DND-41 (cell line): ENCODE measurements at regions not wholly inside any gene's neighbourhood (a gene's known extent, or its start where the extent isn't known, plus 50 kb on each side); places are given as distances from the start of the nearest gene placed in this dataset.

Experiments
- CTCF ChIP-seq: IDR thresholded peaks from 2 replicates; pipeline ENCODE4 v1.5.1; 2012; ENCODE audit warnings: borderline replicate concordance, low read length, moderate library complexity, mild to moderate bottlenecking; ENCODE audit not compliant: poor library complexity, severe bottlenecking; ENCODE audit errors: extremely low read depth
- EZH2 ChIP-seq: IDR thresholded peaks from 3 replicates; pipeline ENCODE4 v1.6.1; 2012; ENCODE audit warnings: borderline replicate concordance, low read depth, mild to moderate bottlenecking, moderate library complexity, low read length, inconsistent platforms; ENCODE audit not compliant: severe bottlenecking

DNA sequence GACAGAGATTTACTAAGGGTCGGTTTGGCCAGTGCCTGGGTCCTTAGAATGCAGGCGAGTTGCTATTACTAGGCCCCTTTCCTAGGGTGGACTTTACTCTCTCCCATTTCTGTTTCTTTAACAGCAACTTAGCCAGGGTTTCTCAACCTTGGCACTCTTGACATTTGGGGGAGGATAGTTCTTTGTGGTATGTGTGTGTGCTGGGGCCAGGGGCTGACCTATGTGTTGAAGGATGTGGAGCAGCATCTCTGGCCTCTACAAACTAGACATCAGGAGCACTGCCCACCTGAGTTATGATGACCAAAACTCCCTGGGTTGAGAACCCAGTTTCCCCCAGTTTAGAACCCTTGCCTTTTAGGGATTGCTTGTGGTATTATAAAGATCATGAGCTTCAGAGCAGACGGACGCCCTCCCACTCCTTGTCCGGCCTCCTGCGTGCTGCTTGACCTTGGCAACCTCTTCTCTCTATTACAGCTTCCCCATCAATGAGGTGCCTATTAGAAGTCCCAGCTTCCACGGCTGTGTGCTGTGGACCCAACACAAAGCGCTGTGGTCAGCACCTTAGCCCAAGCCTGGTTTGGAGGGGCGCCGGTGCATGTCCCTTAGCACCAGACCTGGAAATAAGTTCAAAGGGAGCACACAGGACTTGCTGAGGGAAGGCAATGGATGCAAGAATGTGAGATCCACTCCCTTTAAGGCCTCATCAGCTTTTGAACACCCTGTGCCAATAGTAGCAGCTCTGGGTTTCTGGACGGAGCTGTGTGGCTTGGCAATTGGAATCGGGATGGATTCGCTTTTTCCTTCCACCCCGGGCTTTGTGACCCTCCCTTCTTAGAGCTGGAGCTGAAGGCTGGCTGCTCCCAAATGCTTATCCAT is 239.2 kb upstream of the MAF start:
- TF ChIP-seq CTCF (no peak), EZH2 (no peak)
